ENCODE measurements at regions not wholly inside any gene's neighbourhood (a gene's known extent, or its start where the extent isn't known, plus 50 kb on each side); places are given as distances from the start of the nearest gene placed in this dataset.
"Not testable (repeated sequence)": the region's sequence is repeated elsewhere in the genome, so short reads cannot be mapped to it uniquely, and the experiment has no call there.

GRCh38 chr5:24167806-24168205 lies 477.0 kb downstream of the CDH10 start:
- Histone ChIP-seq H3K27ac (replicated peaks; ENCODE audit: low read length) (no peak overlapping the region), H3K4me1 (ENCODE audit: control insufficient read depth in 2 of 2, insufficient read depth in 1 of 2, low read depth in 1 of 2, low read length in 2 of 2) (no peaks in the 10 kb centered on the region), H4K91ac (ENCODE audit: low read depth, low read length, poor library complexity) (no peak overlapping the region), H3K9ac (ENCODE audit: low read depth, low read length, poor library complexity) (no peak overlapping the region), H3K79me1 (ENCODE audit: low read depth, low read length) (no peaks in the 10 kb centered on the region), H3K4me3 (ENCODE audit: low read length in 2 of 2) (no peak overlapping the region), H3K4me2 (ENCODE audit: insufficient read depth, low read length, poor library complexity, severe bottlenecking) (no peak overlapping the region), H3K36me3 (replicated peaks in 1 of 2; ENCODE audit: control insufficient read depth in 2 of 2, insufficient read depth in 2 of 2, low read length in 2 of 2) (no peaks in the 10 kb centered on the region), H2AFZ (ENCODE audit: low read length) (no peak overlapping the region), H3K27me3 (ENCODE audit: control insufficient read depth in 3 of 3, insufficient read depth in 3 of 3, low read depth in 1 of 3, low read length in 3 of 3) (no peaks in the 10 kb centered on the region), H3K14ac (ENCODE audit: low read length) (no peak overlapping the region), H3K23ac (ENCODE audit: low read depth, low read length, poor library complexity) (no peak overlapping the region), H2BK12ac (ENCODE audit: low read length) (no peak overlapping the region), H3K9me3 (replicated peaks in 1 of 2; ENCODE audit: control insufficient read depth in 2 of 2, insufficient read depth in 1 of 2, low read depth in 1 of 2, low read length in 2 of 2) (no peaks in the 10 kb centered on the region), H2AK5ac (ENCODE audit: low read depth, low read length) (no peak overlapping the region), H3K18ac (ENCODE audit: low read length) (no peak overlapping the region), H4K8ac (ENCODE audit: low read depth, low read length) (no peak overlapping the region), H2BK120ac (ENCODE audit: low read depth, low read length) (no peak overlapping the region), H3K4ac (ENCODE audit: low read length) (no peak overlapping the region), H2BK5ac (ENCODE audit: low read length) (no peak overlapping the region), H2BK15ac (ENCODE audit: low read length) (no peak overlapping the region)
- no peak for DNase-seq (ENCODE audit: low spot score)

- Histone ChIP-seq H3K27ac (replicated peaks; ENCODE audit: low read length) (no peak overlapping the region), H2BK5ac (ENCODE audit: low read length) (no peak overlapping the region), H3K4me2 (ENCODE audit: insufficient read depth, low read length, poor library complexity, severe bottlenecking) (no peak overlapping the region), H3K79me1 (ENCODE audit: low read depth, low read length) (no peaks in the 10 kb centered on the region), H2AFZ (ENCODE audit: low read length) (no peak overlapping the region), H3K9me3 (replicated peaks in 1 of 2; ENCODE audit: control insufficient read depth in 2 of 2, insufficient read depth in 1 of 2, low read depth in 1 of 2, low read length in 2 of 2) (no peaks in the 10 kb centered on the region), H3K4me3 (ENCODE audit: low read length in 2 of 2) (no peak overlapping the region), H3K36me3 (replicated peaks in 1 of 2; ENCODE audit: control insufficient read depth in 2 of 2, insufficient read depth in 2 of 2, low read length in 2 of 2) (no peaks in the 10 kb centered on the region), H2BK15ac (ENCODE audit: low read length) (no peak overlapping the region), H4K91ac (ENCODE audit: low read depth, low read length, poor library complexity) (no peak overlapping the region), H3K4ac (ENCODE audit: low read length) (no peak overlapping the region), H3K4me1 (ENCODE audit: control insufficient read depth in 2 of 2, insufficient read depth in 1 of 2, low read depth in 1 of 2, low read length in 2 of 2) (no peaks in the 10 kb centered on the region), H4K8ac (ENCODE audit: low read depth, low read length) (no peak overlapping the region), H3K9ac (ENCODE audit: low read depth, low read length, poor library complexity) (no peak overlapping the region), H2BK12ac (ENCODE audit: low read length) (no peak overlapping the region), H2BK120ac (ENCODE audit: low read depth, low read length) (no peak overlapping the region), H2AK5ac (ENCODE audit: low read depth, low read length) (no peak overlapping the region), H3K14ac (ENCODE audit: low read length) (no peak overlapping the region), H3K18ac (ENCODE audit: low read length) (no peak overlapping the region), H3K27me3 (ENCODE audit: control insufficient read depth in 3 of 3, insufficient read depth in 3 of 3, low read depth in 1 of 3, low read length in 3 of 3) (no peaks in the 10 kb centered on the region), H3K23ac (ENCODE audit: low read depth, low read length, poor library complexity) (no peak overlapping the region)
- DNase-seq (ENCODE audit: low spot score) = no peak
- WGBS, 2 donors (ENCODE audit: extremely low coverage in 2 of 2, insufficient read length in 2 of 2, insufficient replicate concordance in 1 of 2) = no CpG with 5 or more reads among the region's 16 CpGs
These were observed 474.8 kb downstream of the CDH10 start for GRCh38 chr5:24170026-24170425.

GRCh38 chr5:24170930-24171329 lies 473.8 kb downstream of the CDH10 start:
- DNase-seq (ENCODE audit: low spot score) = not testable (repeated sequence)

GRCh38 chr5:24177821-24178220 lies 467.0 kb downstream of the CDH10 start:
- H2BK12ac ChIP-seq (ENCODE audit: low read length) = no peak overlapping the region
- H3K18ac ChIP-seq (ENCODE audit: low read length) = no peak overlapping the region
- H3K27ac ChIP-seq (replicated peaks; ENCODE audit: low read length) = no peak overlapping the region
- H3K23ac ChIP-seq (ENCODE audit: low read depth, low read length, poor library complexity) = no peak overlapping the region
- H3K4me2 ChIP-seq (ENCODE audit: insufficient read depth, low read length, poor library complexity, severe bottlenecking) = no peak overlapping the region
- peak overlapping the region; percentile 71 for H2AFZ ChIP-seq (ENCODE audit: low read length)
- no peaks in the 10 kb centered on the region for H3K4me1 ChIP-seq (ENCODE audit: control insufficient read depth in 2 of 2, insufficient read depth in 1 of 2, low read depth in 1 of 2, low read length in 2 of 2)
- H3K9ac ChIP-seq (ENCODE audit: low read depth, low read length, poor library complexity) = no peak overlapping the region
- H3K27me3 ChIP-seq (ENCODE audit: control insufficient read depth in 3 of 3, insufficient read depth in 3 of 3, low read depth in 1 of 3, low read length in 3 of 3) = no peaks in the 10 kb centered on the region
- no peaks in the 10 kb centered on the region for H3K9me3 ChIP-seq (replicated peaks in 1 of 2; ENCODE audit: control insufficient read depth in 2 of 2, insufficient read depth in 1 of 2, low read depth in 1 of 2, low read length in 2 of 2)
- no peak overlapping the region for H2AK5ac ChIP-seq (ENCODE audit: low read depth, low read length)
- H2BK5ac ChIP-seq (ENCODE audit: low read length) = no peak overlapping the region
- no peak for DNase-seq (ENCODE audit: low spot score)
- no CpG with 5 or more reads among the region's 4 CpGs for WGBS, 2 donors (ENCODE audit: extremely low coverage in 2 of 2, insufficient read length in 2 of 2, insufficient replicate concordance in 1 of 2)
- no peak overlapping the region for H3K4me3 ChIP-seq (ENCODE audit: low read length in 2 of 2)
- H3K14ac ChIP-seq (ENCODE audit: low read length) = no peak overlapping the region
- H2BK15ac ChIP-seq (ENCODE audit: low read length) = no peak overlapping the region
- no peak overlapping the region for H4K91ac ChIP-seq (ENCODE audit: low read depth, low read length, poor library complexity)
- H2BK120ac ChIP-seq (ENCODE audit: low read depth, low read length) = no peak overlapping the region
- no peaks in the 10 kb centered on the region for H3K79me1 ChIP-seq (ENCODE audit: low read depth, low read length)
- H4K8ac ChIP-seq (ENCODE audit: low read depth, low read length) = no peak overlapping the region
- H3K4ac ChIP-seq (ENCODE audit: low read length) = no peak overlapping the region
- no peaks in the 10 kb centered on the region for H3K36me3 ChIP-seq (replicated peaks in 1 of 2; ENCODE audit: control insufficient read depth in 2 of 2, insufficient read depth in 2 of 2, low read length in 2 of 2)

More at GRCh38 chr5:24170930-24171329, 473.8 kb downstream of the CDH10 start:
- not testable (repeated sequence) for H2BK15ac ChIP-seq (ENCODE audit: low read length); H3K27ac ChIP-seq (replicated peaks; ENCODE audit: low read length); H3K14ac ChIP-seq (ENCODE audit: low read length); H3K27me3 ChIP-seq (ENCODE audit: control insufficient read depth in 3 of 3, insufficient read depth in 3 of 3, low read depth in 1 of 3, low read length in 3 of 3); H3K4me2 ChIP-seq (ENCODE audit: insufficient read depth, low read length, poor library complexity, severe bottlenecking); H2BK12ac ChIP-seq (ENCODE audit: low read length); H3K23ac ChIP-seq (ENCODE audit: low read depth, low read length, poor library complexity); H2BK120ac ChIP-seq (ENCODE audit: low read depth, low read length); H4K91ac ChIP-seq (ENCODE audit: low read depth, low read length, poor library complexity); H3K9me3 ChIP-seq (replicated peaks in 1 of 2; ENCODE audit: control insufficient read depth in 2 of 2, insufficient read depth in 1 of 2, low read depth in 1 of 2, low read length in 2 of 2); H3K4me3 ChIP-seq (ENCODE audit: low read length in 2 of 2); H3K4me1 ChIP-seq (ENCODE audit: control insufficient read depth in 2 of 2, insufficient read depth in 1 of 2, low read depth in 1 of 2, low read length in 2 of 2); H3K18ac ChIP-seq (ENCODE audit: low read length); H2BK5ac ChIP-seq (ENCODE audit: low read length); H4K8ac ChIP-seq (ENCODE audit: low read depth, low read length); H3K9ac ChIP-seq (ENCODE audit: low read depth, low read length, poor library complexity); H3K4ac ChIP-seq (ENCODE audit: low read length); H3K79me1 ChIP-seq (ENCODE audit: low read depth, low read length); H2AK5ac ChIP-seq (ENCODE audit: low read depth, low read length); H3K36me3 ChIP-seq (replicated peaks in 1 of 2; ENCODE audit: control insufficient read depth in 2 of 2, insufficient read depth in 2 of 2, low read length in 2 of 2)
- no CpG with 5 or more reads among the region's 2 CpGs for WGBS, 2 donors (ENCODE audit: extremely low coverage in 2 of 2, insufficient read length in 2 of 2, insufficient replicate concordance in 1 of 2)
- peak overlapping the region; percentile 35 for H2AFZ ChIP-seq (ENCODE audit: low read length)
